OCI-LY3 (cell line): ENCODE measurements at regions not wholly inside any gene's neighbourhood (a gene's known extent, or its start where the extent isn't known, plus 50 kb on each side); places are given as distances from the start of the nearest gene placed in this dataset.

ENCODE experiments used
- H2AFZ ChIP-seq: fragments of 200-600, 300-600 bp; shearing (Covaris generic); 2 replicates; pipeline ENCODE4 v1.6.0; 2014; ENCODE audit warnings: antibody characterized with exemption, low read depth, low read length
- H3K27ac ChIP-seq: fragments of 200-600, 300-600 bp; sonication (generic); 2 replicates; pipeline ENCODE4 v1.5.1; 2014; ENCODE audit warnings: mild to moderate bottlenecking, low read length, moderate library complexity, mixed read lengths
- H3K27me3 ChIP-seq: fragments of 200-600, 300-600 bp; sonication (generic); 2 replicates; pipeline ENCODE4 v1.6.1; 2014; ENCODE audit warnings: low read depth, low read length, mixed read lengths
- H3K36me3 ChIP-seq: fragments of 200-600, 300-600 bp; sonication (generic); replicated peaks from 2 replicates; pipeline ENCODE3; 2014; ENCODE audit warnings: low read depth, low read length, mixed read lengths
- H3K4me1 ChIP-seq: fragments of 300-600, 200-600 bp; sonication (generic); 2 replicates; pipeline ENCODE4 v1.6.1; 2014; ENCODE audit warnings: low read length, mixed read lengths
- H3K4me2 ChIP-seq: fragments of 200-600, 300-600 bp; sonication (generic); 2 replicates; pipeline ENCODE4 v1.6.1; 2014; ENCODE audit warnings: low read length, mixed read lengths
- H3K4me3 ChIP-seq: fragments of 300-600, 200-600 bp; sonication (generic); 2 replicates; pipeline ENCODE4 v1.5.1; 2014; ENCODE audit warnings: antibody characterized with exemption, mild to moderate bottlenecking, low read length, moderate library complexity
- H3K79me2 ChIP-seq: fragments of 300-600, 200-600 bp; shearing (Covaris generic); 2 replicates; pipeline ENCODE4 v1.6.1; 2014; ENCODE audit warnings: mild to moderate bottlenecking, low read length, mixed read lengths
- H3K9ac ChIP-seq: fragments of 300-600, 200-600 bp; shearing (Covaris generic); 2 replicates; pipeline ENCODE4 v1.6.0; 2014; ENCODE audit warnings: mild to moderate bottlenecking, low read length, moderate library complexity
- H3K9me3 ChIP-seq: fragments of 200-600, 300-600 bp; shearing (Covaris generic); 2 replicates; pipeline ENCODE4 v1.6.1; 2014; ENCODE audit warnings: low read length, mixed read lengths; ENCODE audit not compliant: insufficient read depth
- H4K20me1 ChIP-seq: fragments of 200-600, 300-600 bp; sonication (generic); 2 replicates; pipeline ENCODE4 v1.6.1; 2016; ENCODE audit warnings: low read length, mixed read lengths; ENCODE audit not compliant: insufficient read depth
- EZH2phosphoT487 ChIP-seq: fragments of 200-600 bp; shearing (Covaris generic); IDR thresholded peaks from 2 replicates; pipeline ENCODE4 v1.6.1; 2018; ENCODE audit warnings: antibody characterized with exemption, mixed run types, low read depth
- TF ChIP-seq, protein P1 (sequence below): fragments of 200-600, 300-600 bp; sonication (generic); IDR thresholded peaks from 2 replicates; pipeline ENCODE4 v1.5.1; 2014; ENCODE audit warnings: antibody characterized with exemption, low read length, low read depth

GRCh38 chr5:174563899-174564298, 160.5 kb upstream of the MSX2 start:
- Histone ChIP-seq H3K4me1 (no peaks in the 10 kb centered on the region), H3K27ac (no peak overlapping the region), H3K79me2 (no peaks in the 10 kb centered on the region), H3K4me2 (no peak overlapping the region), H3K9ac (no peak overlapping the region), H4K20me1 (no peaks in the 10 kb centered on the region), H2AFZ (no peak overlapping the region), H3K9me3 (no peaks in the 10 kb centered on the region), H3K27me3 (peaks cover 19% of the 10 kb centered on the region), H3K4me3 (no peak overlapping the region), H3K36me3 (no peaks in the 10 kb centered on the region)
- no peak for TF ChIP-seq EZH2phosphoT487
- TF ChIP-seq, protein P1, sequence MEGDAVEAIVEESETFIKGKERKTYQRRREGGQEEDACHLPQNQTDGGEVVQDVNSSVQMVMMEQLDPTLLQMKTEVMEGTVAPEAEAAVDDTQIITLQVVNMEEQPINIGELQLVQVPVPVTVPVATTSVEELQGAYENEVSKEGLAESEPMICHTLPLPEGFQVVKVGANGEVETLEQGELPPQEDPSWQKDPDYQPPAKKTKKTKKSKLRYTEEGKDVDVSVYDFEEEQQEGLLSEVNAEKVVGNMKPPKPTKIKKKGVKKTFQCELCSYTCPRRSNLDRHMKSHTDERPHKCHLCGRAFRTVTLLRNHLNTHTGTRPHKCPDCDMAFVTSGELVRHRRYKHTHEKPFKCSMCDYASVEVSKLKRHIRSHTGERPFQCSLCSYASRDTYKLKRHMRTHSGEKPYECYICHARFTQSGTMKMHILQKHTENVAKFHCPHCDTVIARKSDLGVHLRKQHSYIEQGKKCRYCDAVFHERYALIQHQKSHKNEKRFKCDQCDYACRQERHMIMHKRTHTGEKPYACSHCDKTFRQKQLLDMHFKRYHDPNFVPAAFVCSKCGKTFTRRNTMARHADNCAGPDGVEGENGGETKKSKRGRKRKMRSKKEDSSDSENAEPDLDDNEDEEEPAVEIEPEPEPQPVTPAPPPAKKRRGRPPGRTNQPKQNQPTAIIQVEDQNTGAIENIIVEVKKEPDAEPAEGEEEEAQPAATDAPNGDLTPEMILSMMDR = no peak

DNA sequence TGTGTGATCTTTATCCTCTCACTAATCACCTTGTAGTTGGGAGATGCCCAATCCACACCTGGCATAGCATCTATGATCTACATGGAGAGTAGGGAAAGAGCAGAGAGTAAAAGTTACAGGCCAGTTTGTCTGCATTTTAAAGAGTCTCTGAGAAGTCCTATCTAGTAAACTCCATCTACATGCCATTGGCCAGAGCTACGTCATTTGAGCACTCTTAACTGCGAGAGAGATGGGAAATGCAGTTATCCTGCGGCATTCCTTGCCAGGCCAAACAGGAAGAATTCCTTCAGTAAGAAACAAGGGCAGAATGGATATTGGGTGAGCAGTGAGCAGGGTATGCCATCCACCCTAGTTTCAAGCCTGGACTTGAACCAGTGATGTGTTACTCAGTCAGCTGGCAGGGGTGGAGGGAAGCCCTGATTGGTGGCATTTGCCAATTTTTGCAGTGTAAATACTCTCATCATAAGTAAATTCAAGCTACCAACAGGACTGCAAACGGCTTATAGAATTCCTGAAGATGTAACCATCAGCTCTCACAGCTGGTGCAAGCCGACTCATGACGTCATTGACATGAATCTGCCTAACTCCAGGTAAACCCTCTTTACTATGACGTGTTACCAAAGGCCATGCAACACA, 156.8 kb upstream of the MSX2 start:
- Histone ChIP-seq H3K4me2 (no peak overlapping the region), H2AFZ (no peak overlapping the region), H3K27me3 (no peaks in the 10 kb centered on the region), H3K27ac (no peak overlapping the region), H3K4me3 (no peak overlapping the region), H3K9me3 (no peaks in the 10 kb centered on the region), H3K4me1 (no peaks in the 10 kb centered on the region), H3K36me3 (no peaks in the 10 kb centered on the region), H4K20me1 (no peaks in the 10 kb centered on the region), H3K9ac (no peak overlapping the region), H3K79me2 (no peaks in the 10 kb centered on the region)
- TF ChIP-seq EZH2phosphoT487 = no peak
- TF ChIP-seq, protein P1 = no peak

GRCh38 chr5:174570662-174571061, 153.7 kb upstream of the MSX2 start:
- no peaks in the 10 kb centered on the region for H3K36me3 ChIP-seq
- no peaks in the 10 kb centered on the region for H3K27me3 ChIP-seq
- no peak overlapping the region for H3K27ac ChIP-seq
- H3K4me3 ChIP-seq = no peak overlapping the region
- H4K20me1 ChIP-seq = no peaks in the 10 kb centered on the region
- no peaks in the 10 kb centered on the region for H3K79me2 ChIP-seq
- H3K9ac ChIP-seq = no peak overlapping the region
- no peak for TF ChIP-seq EZH2phosphoT487
- TF ChIP-seq, protein P1 = no peak
- H3K4me1 ChIP-seq = no peaks in the 10 kb centered on the region
- H3K9me3 ChIP-seq = no peaks in the 10 kb centered on the region
- H3K4me2 ChIP-seq = no peak overlapping the region
- H2AFZ ChIP-seq = no peak overlapping the region

DNA sequence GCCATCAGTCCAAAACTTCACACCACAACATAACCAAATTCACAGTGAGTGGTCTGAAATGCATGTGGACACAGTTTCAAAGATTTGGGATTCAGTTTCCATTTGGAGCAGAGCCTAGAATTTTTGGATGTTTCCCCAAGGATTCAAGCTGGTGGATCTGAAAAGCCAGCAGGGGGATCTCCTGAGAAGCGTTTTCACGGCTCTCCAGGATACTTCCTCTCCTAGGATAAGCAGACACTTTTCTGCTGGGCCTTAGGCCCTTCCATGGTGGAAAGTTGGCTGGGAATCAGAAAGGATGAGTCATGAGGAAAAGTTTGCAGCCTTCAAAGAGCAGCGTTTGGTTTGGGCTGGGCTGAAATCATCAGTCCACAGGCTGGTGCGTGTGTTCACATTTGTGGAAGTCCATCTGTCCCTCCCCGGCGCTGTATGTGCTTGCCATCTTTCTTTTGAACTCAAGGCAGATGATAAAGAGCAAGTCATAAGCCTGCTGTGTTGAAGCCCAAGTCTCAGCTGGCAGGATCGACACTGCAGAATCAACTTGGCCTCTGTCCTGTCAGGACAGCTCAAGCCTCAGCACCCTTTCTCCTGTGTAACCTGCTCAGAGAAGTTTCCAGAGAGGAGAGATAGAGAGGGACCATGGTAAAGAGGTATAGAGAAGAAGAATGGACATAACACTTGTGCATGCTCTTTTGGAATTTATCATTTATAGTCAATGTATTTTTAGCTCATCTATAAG, 152.6 kb upstream of the MSX2 start:
- Histone ChIP-seq H3K4me1 (no peaks in the 10 kb centered on the region), H3K4me2 (no peak overlapping the region), H2AFZ (no peak overlapping the region), H3K27ac (no peak overlapping the region), H3K27me3 (no peaks in the 10 kb centered on the region), H3K79me2 (no peaks in the 10 kb centered on the region), H3K9me3 (no peaks in the 10 kb centered on the region), H3K4me3 (no peak overlapping the region), H3K36me3 (no peaks in the 10 kb centered on the region), H4K20me1 (no peaks in the 10 kb centered on the region), H3K9ac (no peak overlapping the region)
- TF ChIP-seq EZH2phosphoT487 = no peak
- TF ChIP-seq, protein P1 = no peak
